MM.1S (cell line): ENCODE measurements at regions not wholly inside any gene's neighbourhood (a gene's known extent, or its start where the extent isn't known, plus 50 kb on each side); places are given as distances from the start of the nearest gene placed in this dataset.

ENCODE experiments used
- CTCF ChIP-seq: fragments of 300-600 bp; sonication (generic); IDR thresholded peaks from 2 replicates; pipeline ENCODE4 v1.5.1; 2016; ENCODE audit warnings: antibody characterized with exemption, low read length, mixed read lengths
- EZH2 ChIP-seq: fragments of 300-600 bp; sonication (generic); optimal IDR thresholded peaks from 2 replicates; pipeline ENCODE3; 2017; ENCODE audit warnings: low read depth, mild to moderate bottlenecking, antibody characterized with exemption, low read length, mixed read lengths
- EZH2phosphoT487 ChIP-seq: fragments of 300-600 bp; sonication (generic); IDR thresholded peaks from 2 replicates; pipeline ENCODE4 v1.6.1; 2018; ENCODE audit warnings: antibody characterized with exemption, low read length

- TF ChIP-seq CTCF (no peak), EZH2 (no peak), EZH2phosphoT487 (no peak)
Measured at GRCh38 chr17:77064598-77064997, 76.2 kb upstream of the SEC14L1 start.
